T-helper 9 cell (primary cell): ENCODE measurements at regions not wholly inside any gene's neighbourhood (a gene's known extent, or its start where the extent isn't known, plus 50 kb on each side); places are given as distances from the start of the nearest gene placed in this dataset.

Source experiments
- DNase-seq: peaks from one replicate; pipeline ENCODE4 v3.0.0-alpha.2; 2020

DNA sequence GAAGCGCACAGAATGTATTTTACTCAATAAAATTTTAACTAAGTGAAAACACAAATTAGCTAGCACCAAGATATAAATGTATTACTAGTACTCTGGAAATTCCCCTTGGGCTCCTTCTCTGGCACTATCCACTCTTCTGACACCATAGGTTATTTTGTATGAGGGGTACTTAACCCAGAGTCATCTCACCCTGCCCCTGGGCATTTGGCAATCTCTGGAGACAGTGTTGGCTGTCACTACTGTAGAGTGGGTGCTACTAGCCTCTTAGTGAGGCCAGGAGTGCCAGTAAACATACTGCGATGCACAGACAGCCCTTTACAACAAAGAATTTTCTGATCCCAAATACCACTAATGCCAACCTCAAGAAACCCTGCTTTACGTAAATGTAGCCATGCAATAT lies 246.3 kb upstream of the KBTBD8 start:
- DNase-seq = no peak

DNA sequence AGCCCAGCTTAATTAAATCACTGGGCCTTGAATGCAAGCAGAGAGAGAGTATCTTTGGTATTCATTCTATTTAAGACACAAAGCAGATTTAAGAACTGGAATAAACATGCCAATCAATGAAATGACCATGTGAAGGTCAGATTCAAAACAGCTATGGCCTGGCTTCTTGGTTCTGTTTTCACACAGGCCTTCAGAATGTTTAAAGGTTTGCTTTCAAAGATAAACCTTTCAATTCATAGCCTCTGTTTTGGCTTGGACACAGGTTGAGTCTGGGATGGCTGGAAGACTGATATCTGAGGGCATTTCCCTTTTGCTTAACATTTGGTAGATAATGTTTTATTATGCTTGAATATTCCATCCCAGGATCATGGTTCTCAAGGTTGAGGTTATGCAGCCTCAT lies 244.4 kb upstream of the KBTBD8 start:
- no peak for DNase-seq

DNA sequence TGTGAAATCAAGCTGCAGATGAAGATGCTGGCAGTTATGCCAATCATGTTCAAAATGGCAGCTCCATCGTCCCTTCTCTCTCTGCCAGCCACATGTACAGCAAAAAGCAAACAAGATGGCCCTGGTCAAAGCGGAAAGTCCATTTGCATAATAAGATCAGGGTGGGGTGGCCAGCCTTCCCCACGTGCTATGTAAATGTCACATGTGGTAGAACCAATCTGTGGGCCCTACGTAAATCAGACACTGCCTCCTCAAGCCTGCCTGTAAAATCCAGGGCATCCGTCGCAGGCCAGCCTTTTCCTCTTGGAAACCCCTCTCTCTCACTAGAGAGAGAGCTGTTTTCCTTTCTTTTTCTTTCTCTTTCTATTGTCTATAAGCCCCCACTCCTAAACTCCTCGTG lies 243.5 kb upstream of the KBTBD8 start:
- no peak for DNase-seq

DNA sequence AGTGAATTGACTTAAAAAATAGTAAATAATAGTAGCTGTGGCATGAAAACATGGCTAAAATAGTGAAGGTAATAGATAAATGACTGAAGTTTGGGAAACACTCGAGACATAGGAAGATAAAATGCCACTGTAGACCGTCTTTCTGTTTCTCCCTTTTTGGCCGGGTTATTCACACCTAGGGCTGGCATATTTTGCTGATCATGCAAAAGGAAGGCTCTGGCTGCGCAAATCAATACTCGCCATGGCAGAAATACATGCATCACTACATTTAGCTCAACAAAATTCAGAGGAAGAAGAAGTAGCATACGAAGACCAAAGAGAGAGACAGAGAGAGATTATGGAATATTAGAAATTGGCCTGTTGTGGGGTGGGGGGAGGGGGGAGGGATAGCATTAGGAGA lies 242.2 kb upstream of the KBTBD8 start:
- DNase-seq = no peak

DNA sequence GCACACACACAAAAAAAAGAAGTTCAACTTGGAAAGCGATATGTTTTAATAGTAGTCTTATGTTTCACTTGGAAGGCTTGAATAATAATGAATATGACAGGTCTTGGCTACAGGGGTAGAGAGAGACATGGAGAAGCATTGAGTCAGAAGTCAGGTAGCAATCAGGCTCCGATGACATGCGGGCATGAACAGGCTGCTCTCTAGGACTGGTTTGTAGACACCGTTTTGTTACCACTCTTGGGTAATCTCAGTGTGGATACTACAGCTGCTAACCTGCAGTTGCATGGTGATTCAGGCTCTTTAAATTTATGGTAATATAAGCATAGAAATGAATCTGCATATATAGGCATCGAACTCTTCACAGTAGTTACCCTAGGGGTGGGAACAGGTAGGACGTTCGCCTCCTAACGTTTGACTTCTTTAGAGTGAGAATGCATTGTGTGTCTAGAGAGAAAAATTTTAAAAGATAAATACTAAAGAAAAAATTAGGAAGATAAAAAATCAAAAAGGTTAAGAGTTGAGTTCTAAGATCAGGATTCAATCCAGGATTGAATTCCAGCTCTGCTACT lies 241.6 kb upstream of the KBTBD8 start:
- DNase-seq = no peak

DNA sequence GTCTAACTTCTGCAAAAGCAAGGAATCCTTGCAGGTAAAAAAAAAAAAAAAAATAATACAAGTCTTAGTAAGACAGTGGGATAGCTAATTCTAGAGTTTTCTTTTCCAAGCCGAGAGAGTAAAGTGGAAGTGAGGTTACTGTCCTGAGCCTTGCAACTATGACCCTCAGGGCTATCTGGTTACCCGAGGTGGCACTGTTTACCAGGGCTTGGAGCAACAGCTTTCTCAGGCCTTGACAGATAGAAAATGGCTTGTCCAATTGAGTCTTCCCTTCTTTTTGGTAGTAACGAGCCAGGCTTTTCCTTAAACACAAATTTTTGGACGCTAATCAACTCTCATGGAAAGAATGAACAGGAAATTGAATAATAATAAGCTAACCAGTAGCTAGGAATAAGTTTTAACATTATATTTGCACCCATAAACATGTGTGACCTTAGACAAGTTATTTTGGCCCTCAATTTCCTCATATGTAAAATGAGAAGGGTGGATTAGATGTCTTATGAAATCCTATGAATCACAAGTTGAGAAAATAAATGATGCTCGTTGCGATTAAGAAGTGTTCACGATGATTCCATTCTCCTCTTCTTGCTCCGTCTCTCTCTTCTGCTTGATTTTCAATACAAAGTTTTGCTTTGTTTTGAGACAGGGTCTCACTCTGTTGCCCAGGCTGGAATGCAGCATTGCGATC lies 236.9 kb upstream of the KBTBD8 start:
- DNase-seq = no peak

DNA sequence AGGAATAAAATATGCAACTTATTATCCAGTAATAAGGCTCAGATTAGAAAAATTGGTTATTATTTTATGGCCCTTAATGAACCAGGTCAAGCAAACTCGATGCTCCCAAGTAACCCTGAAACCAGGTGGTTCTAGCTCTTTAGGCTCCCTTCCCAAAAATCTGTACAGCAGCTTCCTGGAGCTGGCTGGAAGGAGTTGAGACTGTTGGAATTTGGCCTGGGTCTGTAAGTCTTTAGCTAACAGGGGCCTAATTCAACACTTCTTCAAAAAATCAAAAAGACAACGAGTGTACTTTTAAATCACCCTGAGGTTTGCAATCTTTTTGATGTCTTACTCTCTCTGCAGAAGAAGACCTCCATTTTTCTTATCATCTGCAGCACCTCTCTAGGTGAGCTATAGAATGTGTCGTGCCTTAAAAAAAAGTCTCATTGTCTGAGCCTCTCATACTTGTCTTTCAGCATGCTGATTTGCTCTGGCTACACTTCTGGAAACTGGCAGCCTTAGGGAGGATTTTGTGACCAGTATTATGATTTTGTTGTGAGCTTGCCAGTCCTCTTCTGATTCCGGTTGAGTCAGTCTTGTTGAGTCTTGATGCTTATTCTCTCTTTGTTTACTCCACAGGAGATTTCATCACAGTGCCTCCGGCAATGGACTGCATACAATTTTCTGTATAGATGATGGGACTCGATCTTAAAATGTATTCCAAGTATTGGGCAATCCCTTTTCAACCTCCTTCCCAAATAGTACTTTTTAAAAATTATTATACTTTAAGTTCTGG lies 235.0 kb upstream of the KBTBD8 start:
- no peak for DNase-seq

DNA sequence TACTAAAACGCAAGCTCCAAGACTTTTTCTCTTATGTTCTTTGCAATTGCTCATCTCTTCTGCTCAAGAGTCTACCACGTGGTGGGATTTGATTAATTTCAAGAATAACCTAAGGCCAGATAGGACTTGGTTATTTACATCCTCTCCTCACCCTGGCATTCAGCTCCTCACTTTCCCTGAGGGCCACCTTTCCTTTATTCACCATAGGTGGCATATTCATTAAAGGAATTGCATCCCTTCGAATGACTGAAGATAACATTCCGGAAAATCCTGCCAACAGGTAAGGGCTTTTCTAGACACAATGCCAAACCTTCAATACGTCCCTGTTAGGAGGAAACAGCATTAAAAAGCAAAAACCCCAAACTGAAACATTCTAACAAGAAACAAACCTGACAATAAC lies 220.0 kb upstream of the KBTBD8 start:
- DNase-seq = no peak

DNA sequence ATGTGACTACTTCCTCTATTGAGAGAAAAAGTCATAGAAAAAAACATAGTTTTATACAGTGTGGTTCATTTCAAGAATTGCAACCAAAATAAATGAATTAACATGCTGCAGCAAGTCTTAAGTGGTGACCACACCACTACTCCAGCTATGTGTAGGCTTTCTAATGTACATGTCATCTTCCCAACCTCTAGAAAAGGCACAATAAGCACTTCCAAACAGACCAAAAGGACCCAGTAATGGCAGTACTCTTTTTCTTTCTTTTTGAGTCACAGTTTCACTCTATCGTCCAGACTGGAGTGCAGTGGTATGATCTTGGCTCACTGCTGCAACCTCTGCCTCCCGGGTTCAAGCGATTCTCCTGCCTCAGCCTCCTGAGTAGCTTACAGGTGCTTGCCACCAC lies 219.3 kb upstream of the KBTBD8 start:
- no peak for DNase-seq

DNA sequence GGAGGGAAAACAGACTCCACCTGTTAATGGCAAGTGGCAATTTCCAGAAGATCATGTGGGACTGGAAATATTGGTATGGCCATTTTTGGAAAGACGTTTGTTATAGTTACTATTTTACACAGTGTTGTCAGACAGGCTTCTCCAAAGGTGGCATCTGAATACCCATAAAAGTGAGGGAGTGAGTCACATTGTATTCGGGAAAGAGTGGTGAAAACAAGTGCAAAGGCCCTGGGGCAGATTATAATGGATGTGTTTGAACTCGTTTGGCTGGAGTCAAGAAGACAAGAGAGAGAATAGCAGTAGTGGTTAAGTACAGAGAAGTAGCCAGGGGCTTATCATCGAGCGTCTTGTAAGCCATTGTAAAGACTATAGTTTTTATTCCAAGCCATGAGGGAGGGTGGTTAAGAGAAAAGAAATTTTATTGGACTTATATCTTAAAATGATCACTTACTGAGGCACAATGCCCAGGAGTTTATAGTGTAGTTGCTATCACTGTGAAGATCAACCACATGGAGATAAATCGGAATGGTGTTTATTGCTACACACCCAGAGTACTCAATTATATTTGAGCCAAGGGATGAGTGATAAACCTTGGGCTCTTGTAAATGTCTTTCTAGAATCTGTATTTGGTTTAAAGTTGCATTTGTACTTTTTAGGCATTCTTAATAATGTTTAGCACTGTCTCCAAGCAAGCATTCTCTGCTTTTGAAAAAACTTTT lies 212.8 kb upstream of the KBTBD8 start:
- no peak for DNase-seq

DNA sequence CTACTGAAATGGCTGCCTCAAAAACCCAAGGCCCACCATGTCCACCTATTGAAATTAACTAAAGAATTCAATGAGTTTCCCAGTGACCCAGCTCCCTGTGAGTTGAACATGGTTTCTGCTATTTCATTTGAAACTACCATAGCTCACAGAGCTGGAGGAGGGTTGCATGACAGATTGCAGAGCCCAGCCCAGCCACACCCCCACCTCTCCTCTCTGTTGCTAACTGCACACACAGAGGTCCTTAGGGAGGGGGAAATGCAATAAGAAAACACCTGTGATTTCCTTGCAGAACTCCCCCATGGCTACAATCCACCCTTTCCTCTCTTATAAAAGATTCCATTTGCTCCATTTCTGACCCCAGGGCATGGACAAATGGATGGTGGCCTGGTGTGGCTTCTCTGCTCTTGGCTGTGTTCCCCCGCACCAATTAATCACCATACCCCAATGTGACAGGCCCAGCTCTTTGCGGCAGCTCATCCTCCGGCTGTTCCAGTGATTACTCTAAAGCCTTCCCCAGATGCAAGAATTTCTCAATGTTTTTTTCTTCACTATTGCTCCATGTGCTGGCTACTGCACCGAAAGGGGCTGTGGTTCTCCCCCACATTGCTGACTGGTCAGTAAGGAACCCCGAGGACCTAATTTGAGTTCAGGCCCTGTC lies 208.4 kb upstream of the KBTBD8 start:
- no peak for DNase-seq

DNA sequence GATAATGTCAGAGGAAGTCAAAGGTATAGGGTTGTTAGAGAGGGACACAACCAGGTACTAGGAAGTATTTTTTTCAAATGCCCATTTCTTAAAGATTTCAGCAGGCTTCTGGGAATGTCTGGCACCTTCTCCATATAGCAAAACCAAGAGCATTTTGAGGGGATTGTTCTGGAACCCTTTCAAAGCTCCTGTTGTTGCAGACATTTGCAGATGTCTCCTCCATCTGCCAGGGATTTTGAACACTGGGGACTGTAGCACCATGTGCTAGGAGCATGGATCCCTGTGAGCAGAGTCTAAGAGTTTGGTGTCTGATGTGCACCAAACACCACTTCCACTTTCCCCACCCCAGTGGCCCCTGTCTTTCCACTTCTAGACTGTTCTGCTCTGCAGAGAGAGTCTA lies 206.0 kb upstream of the KBTBD8 start:
- DNase-seq = no peak

DNA sequence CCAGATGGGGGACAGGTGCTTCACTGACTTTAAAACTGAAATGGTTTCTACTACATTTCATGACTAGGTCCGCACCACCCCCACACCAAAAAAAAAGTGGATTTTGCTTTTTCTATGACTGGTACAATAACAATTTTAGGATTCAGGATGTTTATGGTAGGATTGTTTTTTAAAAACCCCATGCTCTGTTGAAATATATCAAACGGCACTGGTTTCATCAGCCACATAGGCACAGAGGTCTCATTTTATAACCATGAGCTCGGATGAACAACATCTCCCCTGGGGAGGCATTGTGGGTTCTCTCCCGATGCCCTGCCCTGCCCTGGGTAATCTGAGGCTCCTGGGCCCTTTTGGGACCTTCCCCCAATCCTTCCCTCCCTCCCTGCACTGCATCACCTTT lies 202.7 kb upstream of the KBTBD8 start:
- no peak for DNase-seq

DNA sequence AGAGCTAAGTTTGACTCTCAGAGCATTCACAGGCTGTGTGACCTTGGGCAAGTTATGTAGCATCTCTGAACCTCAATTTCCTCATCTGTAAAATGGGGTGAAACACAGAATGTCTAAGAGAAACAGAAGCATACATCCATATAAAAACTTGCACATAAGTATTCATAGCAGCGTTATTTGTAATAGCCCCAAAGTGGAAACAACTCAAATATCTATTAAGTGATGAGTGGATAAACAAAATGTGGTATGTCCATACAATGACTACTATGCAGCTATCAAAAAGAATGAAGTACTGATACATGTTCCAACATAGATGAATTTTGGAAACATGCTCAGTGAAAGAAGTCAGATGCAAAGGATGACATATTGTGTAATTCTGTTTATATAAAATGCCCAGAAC lies 201.8 kb upstream of the KBTBD8 start:
- no peak for DNase-seq

DNA sequence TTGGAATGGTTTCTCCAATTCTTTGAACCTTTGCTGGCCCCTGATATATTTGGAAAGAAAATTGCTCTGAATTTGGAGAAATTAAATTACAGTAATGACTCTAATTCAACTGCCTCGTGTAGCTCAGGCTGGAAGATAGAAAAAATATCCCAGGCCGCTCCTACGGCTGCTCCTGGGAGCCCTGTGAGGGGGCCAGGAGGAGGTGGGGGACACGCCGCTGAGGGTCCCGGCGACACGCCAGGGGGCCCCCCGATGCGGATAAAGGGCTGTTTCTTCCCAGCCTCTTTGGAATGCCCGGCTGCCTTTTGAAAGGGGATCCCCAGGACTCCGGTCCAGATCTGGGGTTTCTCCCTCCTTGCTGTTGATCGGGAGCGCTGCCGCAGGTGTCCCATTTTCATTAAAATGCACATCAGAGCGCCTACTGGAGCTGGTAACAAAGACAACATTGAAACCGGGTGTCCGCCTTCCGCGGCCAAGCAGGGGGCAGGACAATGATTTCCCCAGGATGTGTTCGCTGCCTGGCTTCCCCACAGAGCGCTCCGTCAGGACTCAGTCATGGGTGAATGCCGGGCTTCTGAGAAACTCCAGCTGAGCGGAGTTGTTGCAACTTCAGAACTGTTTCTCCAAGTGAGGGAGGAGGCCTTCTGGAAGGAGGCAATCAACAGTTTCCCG lies 200.1 kb upstream of the KBTBD8 start:
- DNase-seq = no peak

DNA sequence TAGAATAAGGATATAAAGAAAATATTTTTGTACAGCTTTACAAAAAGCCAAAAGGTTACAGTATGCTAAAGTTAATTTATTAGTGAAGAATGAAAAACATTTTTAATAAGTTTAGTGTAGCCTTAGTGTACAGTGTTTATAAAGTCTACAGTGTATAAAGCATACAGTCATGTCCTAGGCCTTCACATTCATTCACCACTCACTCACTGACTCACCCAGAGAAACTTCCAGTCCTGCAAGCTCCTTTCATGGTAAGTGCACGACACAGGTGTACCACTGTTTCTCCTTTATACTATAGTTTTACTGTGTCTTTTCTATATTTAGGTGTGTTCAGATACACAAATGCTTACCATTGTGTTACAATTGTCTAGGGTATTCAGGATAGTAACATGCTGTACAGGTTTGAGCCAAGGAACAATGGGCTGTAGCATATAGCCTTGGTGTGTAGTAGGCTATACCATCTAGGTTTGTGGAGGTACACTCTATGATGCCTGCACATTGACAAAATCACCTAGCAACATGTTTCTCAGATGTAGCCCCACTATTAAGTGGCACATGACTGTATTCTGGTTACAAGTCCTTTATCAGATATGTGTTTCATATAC lies 197.1 kb upstream of the KBTBD8 start:
- DNase-seq = no peak

DNA sequence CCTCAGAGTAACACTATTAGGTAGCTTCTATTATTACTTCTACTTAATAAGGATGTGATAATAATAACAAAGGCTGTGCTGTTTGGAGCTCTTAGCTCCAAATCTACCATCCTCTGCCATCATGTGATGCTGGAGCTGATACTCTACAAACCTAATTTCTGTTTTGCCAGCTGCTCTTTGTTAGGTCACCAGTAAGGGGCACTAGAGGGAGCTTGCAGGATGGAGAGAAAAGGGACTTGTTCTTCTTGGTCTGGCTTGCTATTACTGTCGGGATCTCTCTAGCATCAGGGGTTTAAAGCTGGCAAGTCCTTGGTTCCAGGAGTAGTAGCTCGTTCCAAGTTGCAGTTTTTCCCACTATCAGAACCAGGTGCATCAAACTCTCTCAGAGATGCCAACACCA lies 194.9 kb upstream of the KBTBD8 start:
- DNase-seq = no peak

DNA sequence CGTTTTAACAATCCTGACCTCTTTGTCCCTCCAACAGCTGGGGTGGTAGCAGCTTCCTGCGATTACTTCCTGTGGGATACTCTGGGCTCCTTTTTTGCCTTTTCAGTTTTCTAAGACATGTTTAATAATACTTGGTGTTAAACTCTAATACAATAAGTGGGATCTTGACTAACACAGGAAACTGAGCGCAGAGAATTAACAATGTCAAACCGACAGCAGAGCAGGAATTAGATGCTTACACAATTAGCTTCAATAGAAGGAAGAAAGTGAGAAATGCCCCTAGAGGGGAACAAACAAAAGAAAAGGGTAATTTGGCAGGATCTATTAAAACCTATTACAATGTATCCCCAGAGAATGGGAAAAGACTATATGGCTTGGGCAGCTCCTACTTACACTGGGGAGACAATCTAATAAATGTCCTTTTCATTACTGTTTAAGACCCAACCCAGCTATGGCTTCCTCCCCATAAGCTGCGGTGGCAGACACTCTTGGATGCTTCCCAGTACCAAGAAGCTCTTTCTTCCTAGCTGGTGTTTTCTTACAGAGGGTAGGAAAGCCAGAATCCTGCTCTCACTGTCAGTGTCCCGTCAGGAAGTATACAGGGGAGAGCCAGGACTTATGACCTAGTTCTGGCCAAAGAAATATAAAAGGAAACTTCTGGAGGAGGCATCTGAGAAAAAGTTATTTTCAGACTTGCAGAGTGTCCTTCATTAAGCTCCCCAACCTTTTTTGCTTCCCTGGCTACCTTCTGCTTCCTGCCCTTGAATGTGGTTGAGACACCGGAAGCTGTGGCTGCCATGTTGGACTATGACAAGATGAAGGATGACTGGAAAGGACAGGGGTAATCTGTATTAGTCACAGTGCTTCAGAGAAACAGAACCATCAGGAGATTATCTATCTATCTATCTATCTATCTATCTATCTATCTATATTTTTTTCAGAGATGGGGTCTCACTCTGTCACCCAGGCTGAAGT lies 194.1 kb upstream of the KBTBD8 start:
- DNase-seq = no peak

DNA sequence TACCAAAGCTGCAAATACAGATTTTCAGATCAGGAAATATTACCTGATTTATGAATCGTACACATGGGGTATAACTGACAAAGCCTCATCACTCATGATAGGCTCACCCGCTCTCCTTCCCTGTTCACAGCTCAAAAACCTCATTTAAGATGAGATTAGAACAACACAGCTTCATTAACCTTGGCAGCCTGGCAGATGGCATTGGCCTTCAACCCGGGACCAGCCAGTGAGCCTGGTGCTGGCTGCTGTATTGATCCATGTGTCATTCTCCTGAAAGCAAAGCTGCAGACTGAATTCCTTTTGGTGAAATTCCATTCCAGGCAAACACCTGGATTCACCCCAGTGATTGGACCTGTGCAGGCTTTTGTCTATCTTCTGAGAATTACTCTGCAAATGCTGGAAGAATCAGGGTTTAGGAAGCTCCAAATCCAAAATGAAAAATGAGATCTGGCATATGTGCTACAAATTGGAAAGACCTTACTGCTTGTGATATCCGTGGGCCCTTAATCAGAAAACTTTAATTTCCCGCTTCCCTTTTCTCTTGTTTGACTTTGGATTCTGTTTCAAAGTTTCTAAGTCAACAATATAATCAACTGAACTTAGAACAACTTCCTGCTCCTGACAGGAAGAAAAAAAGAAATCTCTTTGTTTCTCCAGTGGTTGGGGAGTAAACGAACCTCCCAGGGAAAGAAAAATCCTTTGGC lies 189.1 kb upstream of the KBTBD8 start:
- no peak for DNase-seq

DNA sequence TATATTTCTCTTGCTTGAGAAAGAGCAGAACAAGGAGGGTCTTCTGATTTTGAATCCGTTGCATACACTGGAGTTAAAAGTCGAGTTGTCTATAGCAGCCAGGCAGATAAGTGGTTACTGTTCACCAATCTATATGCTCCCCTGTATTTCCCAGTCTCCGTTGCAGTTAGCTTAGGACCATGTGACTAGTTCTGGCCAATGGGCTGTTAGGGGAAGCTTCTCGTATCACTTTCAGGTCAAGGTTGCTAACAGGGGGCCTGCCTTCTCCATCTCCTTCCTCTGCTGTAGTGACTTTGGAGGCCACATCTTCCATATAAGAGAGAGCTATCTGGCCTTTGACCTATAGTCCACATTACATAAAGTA lies 188.5 kb upstream of the KBTBD8 start:
- no peak for DNase-seq
